ENCODE measurements at regions not wholly inside any gene's neighbourhood (a gene's known extent, or its start where the extent isn't known, plus 50 kb on each side); places are given as distances from the start of the nearest gene placed in this dataset.

DNA sequence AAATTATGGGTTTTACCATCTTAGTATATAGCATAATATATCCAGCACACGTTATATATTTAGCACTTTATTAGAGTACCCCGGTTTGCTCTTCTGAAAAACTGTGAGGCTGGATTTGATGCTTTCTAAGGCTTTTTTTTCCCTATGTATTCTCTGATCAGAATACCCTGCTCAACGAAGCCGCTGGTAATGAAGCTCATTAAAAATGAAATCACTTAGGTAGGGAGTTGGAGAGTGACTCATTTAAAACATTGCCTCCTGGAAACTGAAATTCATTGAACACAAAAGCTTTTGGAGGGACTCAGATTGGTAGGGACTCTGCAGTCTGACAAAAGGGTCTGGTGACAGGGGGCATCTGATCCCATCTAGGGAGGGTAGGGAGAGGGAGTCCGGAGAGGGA is 365.4 kb upstream of the MEX3C start:
- peak overlapping the region; percentile 13 for H3K27ac ChIP-seq (replicated peaks; ENCODE audit: low read length)
- H2BK12ac ChIP-seq (ENCODE audit: low read length), result no peak overlapping the region
- DNase-seq (ENCODE audit: low spot score), result no peak
- H3K79me1 ChIP-seq (ENCODE audit: low read depth, low read length), result no peaks in the 10 kb centered on the region
- H4K91ac ChIP-seq (ENCODE audit: low read depth, low read length, poor library complexity), result no peak overlapping the region
- H3K4me2 ChIP-seq (ENCODE audit: insufficient read depth, low read length, poor library complexity, severe bottlenecking), result no peak overlapping the region
- H3K18ac ChIP-seq (ENCODE audit: low read length), result peak overlapping the region; percentile 63
- no peak overlapping the region for H3K9ac ChIP-seq (ENCODE audit: low read depth, low read length, poor library complexity)
- H2AFZ ChIP-seq (ENCODE audit: low read length), result no peak overlapping the region
- H3K4ac ChIP-seq (ENCODE audit: low read length), result no peak overlapping the region
- no peaks in the 10 kb centered on the region for H3K27me3 ChIP-seq (ENCODE audit: control insufficient read depth in 3 of 3, insufficient read depth in 3 of 3, low read depth in 1 of 3, low read length in 3 of 3)
- H3K9me3 ChIP-seq (replicated peaks in 1 of 2; ENCODE audit: control insufficient read depth in 2 of 2, insufficient read depth in 1 of 2, low read depth in 1 of 2, low read length in 2 of 2), result peaks cover 0 to 1% of the 10 kb centered on the region in 2 donors
- H3K14ac ChIP-seq (ENCODE audit: low read length), result no peak overlapping the region
- H2BK120ac ChIP-seq (ENCODE audit: low read depth, low read length), result no peak overlapping the region
- no peak overlapping the region for H2BK5ac ChIP-seq (ENCODE audit: low read length)
- H3K4me1 ChIP-seq (ENCODE audit: control insufficient read depth in 2 of 2, insufficient read depth in 1 of 2, low read depth in 1 of 2, low read length in 2 of 2), result peaks cover 0 to 2% of the 10 kb centered on the region in 2 donors
- no peak overlapping the region for H3K4me3 ChIP-seq (ENCODE audit: low read length in 2 of 2)
- H3K23ac ChIP-seq (ENCODE audit: low read depth, low read length, poor library complexity), result no peak overlapping the region
- no CpG with 5 or more reads among the region's 5 CpGs for WGBS, 2 donors (ENCODE audit: extremely low coverage in 2 of 2, insufficient read length in 2 of 2, insufficient replicate concordance in 1 of 2)
- H2BK15ac ChIP-seq (ENCODE audit: low read length), result no peak overlapping the region
- no peak overlapping the region for H4K8ac ChIP-seq (ENCODE audit: low read depth, low read length)
- no peak overlapping the region for H2AK5ac ChIP-seq (ENCODE audit: low read depth, low read length)
- no peaks in the 10 kb centered on the region for H3K36me3 ChIP-seq (replicated peaks in 1 of 2; ENCODE audit: control insufficient read depth in 2 of 2, insufficient read depth in 2 of 2, low read length in 2 of 2)

- Histone ChIP-seq H2BK12ac (ENCODE audit: low read length) (no peak overlapping the region), H3K18ac (ENCODE audit: low read length) (peak overlapping the region; percentile 63), H3K4me2 (ENCODE audit: insufficient read depth, low read length, poor library complexity, severe bottlenecking) (no peak overlapping the region)
Observed at GRCh38 chr18:51563396-51563795, 365.9 kb upstream of the MEX3C start.

DNA sequence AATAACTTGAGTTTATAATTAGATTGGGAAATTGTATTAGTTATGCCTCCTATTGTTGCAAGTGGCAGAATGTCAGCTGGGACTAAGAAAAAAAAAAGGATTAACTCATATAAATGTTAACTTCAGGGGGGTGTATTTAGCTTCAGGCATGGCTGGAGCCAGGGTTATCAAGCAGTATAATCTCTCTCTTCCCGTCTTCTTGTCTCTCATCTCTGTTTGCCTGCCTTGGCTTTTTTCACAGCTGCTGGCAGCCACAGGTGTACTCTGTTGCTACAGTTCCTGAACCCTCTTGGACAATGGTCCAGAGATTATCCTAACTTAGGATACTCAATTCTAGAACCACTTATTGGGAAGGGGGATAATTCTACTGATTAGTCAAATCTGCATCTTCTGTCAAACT is 370.7 kb upstream of the MEX3C start:
- Histone ChIP-seq H3K27ac (replicated peaks; ENCODE audit: low read length) (no peak overlapping the region), H2AFZ (ENCODE audit: low read length) (no peak overlapping the region), H3K9ac (ENCODE audit: low read depth, low read length, poor library complexity) (no peak overlapping the region), H2BK120ac (ENCODE audit: low read depth, low read length) (no peak overlapping the region), H3K23ac (ENCODE audit: low read depth, low read length, poor library complexity) (no peak overlapping the region), H3K9me3 (replicated peaks in 1 of 2; ENCODE audit: control insufficient read depth in 2 of 2, insufficient read depth in 1 of 2, low read depth in 1 of 2, low read length in 2 of 2) (no peaks in the 10 kb centered on the region), H2BK15ac (ENCODE audit: low read length) (no peak overlapping the region), H2BK12ac (ENCODE audit: low read length) (no peak overlapping the region), H3K79me1 (ENCODE audit: low read depth, low read length) (no peaks in the 10 kb centered on the region), H2BK5ac (ENCODE audit: low read length) (no peak overlapping the region), H4K8ac (ENCODE audit: low read depth, low read length) (no peak overlapping the region), H3K27me3 (ENCODE audit: control insufficient read depth in 3 of 3, insufficient read depth in 3 of 3, low read depth in 1 of 3, low read length in 3 of 3) (no peaks in the 10 kb centered on the region), H3K4me3 (ENCODE audit: low read length in 2 of 2) (no peak overlapping the region), H4K91ac (ENCODE audit: low read depth, low read length, poor library complexity) (no peak overlapping the region), H3K4me2 (ENCODE audit: insufficient read depth, low read length, poor library complexity, severe bottlenecking) (no peak overlapping the region), H2AK5ac (ENCODE audit: low read depth, low read length) (no peak overlapping the region), H3K14ac (ENCODE audit: low read length) (no peak overlapping the region), H3K4ac (ENCODE audit: low read length) (no peak overlapping the region), H3K4me1 (ENCODE audit: control insufficient read depth in 2 of 2, insufficient read depth in 1 of 2, low read depth in 1 of 2, low read length in 2 of 2) (peaks cover 0 to 1% of the 10 kb centered on the region in 2 donors), H3K36me3 (replicated peaks in 1 of 2; ENCODE audit: control insufficient read depth in 2 of 2, insufficient read depth in 2 of 2, low read length in 2 of 2) (no peaks in the 10 kb centered on the region), H3K18ac (ENCODE audit: low read length) (no peak overlapping the region)
- no peak for DNase-seq (ENCODE audit: low spot score)
- WGBS, 2 donors (ENCODE audit: extremely low coverage in 2 of 2, insufficient read length in 2 of 2, insufficient replicate concordance in 1 of 2), result no CpG with 5 or more reads among the region's 1 CpG

More at GRCh38 chr18:51563396-51563795, 365.9 kb upstream of the MEX3C start:
- Histone ChIP-seq H3K9ac (ENCODE audit: low read depth, low read length, poor library complexity) (no peak overlapping the region), H2BK5ac (ENCODE audit: low read length) (no peak overlapping the region), H3K27ac (replicated peaks; ENCODE audit: low read length) (peak overlapping the region; percentile 13), H3K4me3 (ENCODE audit: low read length in 2 of 2) (no peak overlapping the region), H3K4ac (ENCODE audit: low read length) (no peak overlapping the region), H3K14ac (ENCODE audit: low read length) (no peak overlapping the region), H2BK120ac (ENCODE audit: low read depth, low read length) (no peak overlapping the region), H3K9me3 (replicated peaks in 1 of 2; ENCODE audit: control insufficient read depth in 2 of 2, insufficient read depth in 1 of 2, low read depth in 1 of 2, low read length in 2 of 2) (peaks cover 0 to 1% of the 10 kb centered on the region in 2 donors), H2AK5ac (ENCODE audit: low read depth, low read length) (no peak overlapping the region), H3K23ac (ENCODE audit: low read depth, low read length, poor library complexity) (no peak overlapping the region), H4K91ac (ENCODE audit: low read depth, low read length, poor library complexity) (no peak overlapping the region), H2AFZ (ENCODE audit: low read length) (no peak overlapping the region), H3K79me1 (ENCODE audit: low read depth, low read length) (no peaks in the 10 kb centered on the region), H2BK15ac (ENCODE audit: low read length) (no peak overlapping the region), H4K8ac (ENCODE audit: low read depth, low read length) (no peak overlapping the region), H3K36me3 (replicated peaks in 1 of 2; ENCODE audit: control insufficient read depth in 2 of 2, insufficient read depth in 2 of 2, low read length in 2 of 2) (no peaks in the 10 kb centered on the region), H3K27me3 (ENCODE audit: control insufficient read depth in 3 of 3, insufficient read depth in 3 of 3, low read depth in 1 of 3, low read length in 3 of 3) (no peaks in the 10 kb centered on the region), H3K4me1 (ENCODE audit: control insufficient read depth in 2 of 2, insufficient read depth in 1 of 2, low read depth in 1 of 2, low read length in 2 of 2) (peaks cover 0 to 2% of the 10 kb centered on the region in 2 donors)
- no peak for DNase-seq (ENCODE audit: low spot score)
- no CpG with 5 or more reads among the region's 6 CpGs for WGBS, 2 donors (ENCODE audit: extremely low coverage in 2 of 2, insufficient read length in 2 of 2, insufficient replicate concordance in 1 of 2)

GRCh38 chr18:51569153-51569552 is 371.7 kb upstream of the MEX3C start:
- H3K27ac ChIP-seq (replicated peaks; ENCODE audit: low read length), result no peak overlapping the region
- H3K9me3 ChIP-seq (replicated peaks in 1 of 2; ENCODE audit: control insufficient read depth in 2 of 2, insufficient read depth in 1 of 2, low read depth in 1 of 2, low read length in 2 of 2), result no peaks in the 10 kb centered on the region
- no peak overlapping the region for H3K18ac ChIP-seq (ENCODE audit: low read length)
- H3K36me3 ChIP-seq (replicated peaks in 1 of 2; ENCODE audit: control insufficient read depth in 2 of 2, insufficient read depth in 2 of 2, low read length in 2 of 2), result no peaks in the 10 kb centered on the region
- H2BK120ac ChIP-seq (ENCODE audit: low read depth, low read length), result no peak overlapping the region
- no peaks in the 10 kb centered on the region for H3K27me3 ChIP-seq (ENCODE audit: control insufficient read depth in 3 of 3, insufficient read depth in 3 of 3, low read depth in 1 of 3, low read length in 3 of 3)
- H3K9ac ChIP-seq (ENCODE audit: low read depth, low read length, poor library complexity), result no peak overlapping the region
- H4K8ac ChIP-seq (ENCODE audit: low read depth, low read length), result no peak overlapping the region
- WGBS, 2 donors (ENCODE audit: extremely low coverage in 2 of 2, insufficient read length in 2 of 2, insufficient replicate concordance in 1 of 2), result no CpG with 5 or more reads among the region's 2 CpGs
- no peak for DNase-seq (ENCODE audit: low spot score)
- no peak overlapping the region for H3K4me3 ChIP-seq (ENCODE audit: low read length in 2 of 2)
- H3K4ac ChIP-seq (ENCODE audit: low read length), result no peak overlapping the region
- no peak overlapping the region for H3K14ac ChIP-seq (ENCODE audit: low read length)
- no peak overlapping the region for H2BK15ac ChIP-seq (ENCODE audit: low read length)
- no peak overlapping the region for H2BK12ac ChIP-seq (ENCODE audit: low read length)
- no peak overlapping the region for H3K4me2 ChIP-seq (ENCODE audit: insufficient read depth, low read length, poor library complexity, severe bottlenecking)
- no peaks in the 10 kb centered on the region for H3K4me1 ChIP-seq (ENCODE audit: control insufficient read depth in 2 of 2, insufficient read depth in 1 of 2, low read depth in 1 of 2, low read length in 2 of 2)
- no peak overlapping the region for H2BK5ac ChIP-seq (ENCODE audit: low read length)
- H3K23ac ChIP-seq (ENCODE audit: low read depth, low read length, poor library complexity), result no peak overlapping the region
- no peak overlapping the region for H2AFZ ChIP-seq (ENCODE audit: low read length)
- H4K91ac ChIP-seq (ENCODE audit: low read depth, low read length, poor library complexity), result no peak overlapping the region
- H2AK5ac ChIP-seq (ENCODE audit: low read depth, low read length), result no peak overlapping the region
- no peaks in the 10 kb centered on the region for H3K79me1 ChIP-seq (ENCODE audit: low read depth, low read length)
